ENCODE measurements at regions not wholly inside any gene's neighbourhood (a gene's known extent, or its start where the extent isn't known, plus 50 kb on each side); places are given as distances from the start of the nearest gene placed in this dataset.

- TF ChIP-seq CEBPB (IDR thresholded peaks at IDR 0.05; ENCODE audit: borderline replicate concordance, low read depth, low read length) (no peak), NFYB (CRISPR knock-in tag; IDR thresholded peaks at IDR 0.05) (no peak), MAX (IDR thresholded peaks at IDR 0.05) (no peak), NCOA5 (CRISPR knock-in tag; IDR thresholded peaks at IDR 0.05) (no peak), ZNF816 (CRISPR knock-in tag; IDR thresholded peaks at IDR 0.05; ENCODE audit: borderline replicate concordance) (no peak), ZNF160 (CRISPR knock-in tag; IDR thresholded peaks at IDR 0.05) (no peak), ZNF460 (CRISPR knock-in tag; IDR thresholded peaks at IDR 0.05; ENCODE audit: borderline replicate concordance) (no peak), ZEB1 (IDR thresholded peaks at IDR 0.05; ENCODE audit: insufficient replicate concordance, low read depth) (no peak), ZNF124 (CRISPR knock-in tag; IDR thresholded peaks at IDR 0.05) (no peak), POGZ (CRISPR knock-in tag; IDR thresholded peaks at IDR 0.05) (no peak), HOXA9 (CRISPR knock-in tag; IDR thresholded peaks at IDR 0.05; ENCODE audit: borderline replicate concordance) (no peak)
Measured at GRCh38 chr4:62360156-62360545, 1160.0 kb downstream of the ADGRL3 start (continued).

GRCh38 chr4:62359441-62360155 lies 1159.5 kb downstream of the ADGRL3 start:
- FAIRE-seq, result no peak
- CTCF ChIA-PET (ENCODE audit: low intra/inter-chr PET ratio, low total read pairs), result no interaction called here
- no TSS peak for BruUV-seq (replicated peaks)
- no peaks in the 10 kb centered on the region for H3K27me3 ChIP-seq (ENCODE audit: control insufficient read depth in 1 of 2, insufficient read depth in 2 of 2, low read length in 2 of 2)
- POLR2A ChIA-PET, result no interaction called here
- no peaks in the 10 kb centered on the region for H3K36me3 ChIP-seq (replicated peaks in 1 of 2; ENCODE audit: control insufficient read depth in 1 of 2, insufficient read depth in 2 of 2, low read length in 2 of 2)
- no peaks in the 10 kb centered on the region for H4K20me1 ChIP-seq (ENCODE audit: insufficient read depth, low read length)
- no peak for DNase-seq (ENCODE audit: low spot score)
- no peak overlapping the region for H3K27ac ChIP-seq (ENCODE audit: extremely low read length, insufficient read depth, low read length)
- no peak overlapping the region for H3K4me2 ChIP-seq (ENCODE audit: low read depth, low read length)
- no peaks in the 10 kb centered on the region for H3K79me2 ChIP-seq (ENCODE audit: insufficient read depth, low read length)
- WGBS (ENCODE audit: low lambda C conversion rate), result 6% methylated on average over 2 of the region's 2 CpGs
- no peak overlapping the region for H3K9ac ChIP-seq (ENCODE audit: insufficient read depth, low read depth, low read length)
- intact Hi-C loops (cut with micrococcal nuclease; ENCODE audit: unreplicated experiment) (no loop called here), in situ Hi-C loops (cut with HindIII; ENCODE audit: extremely low pct_ligation_motif_present, low pct_unique_long_range_greater_than_20kb) (no loop called here)
- no peak overlapping the region for H2AFZ ChIP-seq (ENCODE audit: low read length)
- no peaks in the 10 kb centered on the region for H3K4me1 ChIP-seq (ENCODE audit: insufficient read depth, low read length)
- ATAC-seq, result no peak
- peaks cover 11% of the 10 kb centered on the region; the same call in 1 of the 2 replicates for H3K9me3 ChIP-seq (ENCODE audit: low read length)
- no peak overlapping the region for H3K4me3 ChIP-seq (replicated peaks in 1 of 3; ENCODE audit: insufficient read depth in 1 of 3, low read depth in 2 of 3, low read length in 3 of 3)
- TF ChIP-seq ZNF503 (CRISPR knock-in tag; IDR thresholded peaks at IDR 0.05) (no peak), FLYWCH1 (CRISPR knock-in tag; IDR thresholded peaks at IDR 0.05) (no peak), ZNF451 (CRISPR knock-in tag; IDR thresholded peaks at IDR 0.05) (no peak), ZNF264 (CRISPR knock-in tag; IDR thresholded peaks at IDR 0.05) (no peak), MEF2D (CRISPR knock-in tag; IDR thresholded peaks at IDR 0.05) (no peak), BCL6 (CRISPR knock-in tag; IDR thresholded peaks at IDR 0.05) (no peak), ZFP36L2 (CRISPR knock-in tag; IDR thresholded peaks at IDR 0.05) (no peak), LCORL (IDR thresholded peaks at IDR 0.05) (no peak), LCORL (CRISPR knock-in tag; IDR thresholded peaks at IDR 0.05) (no peak), TIGD3 (CRISPR knock-in tag; IDR thresholded peaks at IDR 0.05; ENCODE audit: borderline replicate concordance) (no peak), PHF20 (CRISPR knock-in tag; IDR thresholded peaks at IDR 0.05) (no peak), ZNF577 (CRISPR knock-in tag; IDR thresholded peaks at IDR 0.05; ENCODE audit: borderline replicate concordance, low read depth) (no peak), NR2C2 (CRISPR knock-in tag; IDR thresholded peaks at IDR 0.05; ENCODE audit: borderline replicate concordance) (no peak)

All from HepG2 (cell line).